ENCODE measurements at regions not wholly inside any gene's neighbourhood (a gene's known extent, or its start where the extent isn't known, plus 50 kb on each side); places are given as distances from the start of the nearest gene placed in this dataset.

DNA sequence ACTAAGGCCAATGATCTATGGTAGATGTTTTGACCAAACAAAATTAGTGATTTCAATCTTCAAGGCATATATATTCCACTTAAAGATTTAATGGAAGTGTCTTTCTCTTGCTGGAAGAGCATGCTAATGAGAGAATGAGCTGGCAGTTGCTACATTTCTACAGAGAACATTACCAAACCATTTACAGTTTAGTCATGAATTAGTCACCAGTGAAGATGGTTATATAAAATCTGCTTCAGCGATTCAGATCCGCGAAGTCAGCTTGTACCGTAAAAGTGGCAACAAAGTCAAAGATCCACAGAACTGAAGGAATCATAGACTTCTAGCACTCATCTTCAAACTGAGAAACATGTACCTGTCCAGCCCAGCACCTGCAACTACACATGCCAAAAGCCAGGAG, 156.3 kb downstream of the SLITRK5 start:
- Histone ChIP-seq H3K36me3 (no peaks in the 10 kb centered on the region), H3K4me1 (no peaks in the 10 kb centered on the region), H3K27ac (no peak overlapping the region), H3K4me3 (no peak overlapping the region), H3K27me3 (no peaks in the 10 kb centered on the region), H3K9me3 (no peaks in the 10 kb centered on the region)
- TF ChIP-seq, protein P1, sequence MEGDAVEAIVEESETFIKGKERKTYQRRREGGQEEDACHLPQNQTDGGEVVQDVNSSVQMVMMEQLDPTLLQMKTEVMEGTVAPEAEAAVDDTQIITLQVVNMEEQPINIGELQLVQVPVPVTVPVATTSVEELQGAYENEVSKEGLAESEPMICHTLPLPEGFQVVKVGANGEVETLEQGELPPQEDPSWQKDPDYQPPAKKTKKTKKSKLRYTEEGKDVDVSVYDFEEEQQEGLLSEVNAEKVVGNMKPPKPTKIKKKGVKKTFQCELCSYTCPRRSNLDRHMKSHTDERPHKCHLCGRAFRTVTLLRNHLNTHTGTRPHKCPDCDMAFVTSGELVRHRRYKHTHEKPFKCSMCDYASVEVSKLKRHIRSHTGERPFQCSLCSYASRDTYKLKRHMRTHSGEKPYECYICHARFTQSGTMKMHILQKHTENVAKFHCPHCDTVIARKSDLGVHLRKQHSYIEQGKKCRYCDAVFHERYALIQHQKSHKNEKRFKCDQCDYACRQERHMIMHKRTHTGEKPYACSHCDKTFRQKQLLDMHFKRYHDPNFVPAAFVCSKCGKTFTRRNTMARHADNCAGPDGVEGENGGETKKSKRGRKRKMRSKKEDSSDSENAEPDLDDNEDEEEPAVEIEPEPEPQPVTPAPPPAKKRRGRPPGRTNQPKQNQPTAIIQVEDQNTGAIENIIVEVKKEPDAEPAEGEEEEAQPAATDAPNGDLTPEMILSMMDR (IDR thresholded peaks at IDR 0.05): no peak
- FAIRE-seq (no peak), DNase-seq (no peak), ATAC-seq (no peak)
- intact Hi-C loops (cut with DNase I): no loop called here
- WGBS, 2 donors: 85 to 94% methylated on average over 4 of the region's 4 CpGs

DNA sequence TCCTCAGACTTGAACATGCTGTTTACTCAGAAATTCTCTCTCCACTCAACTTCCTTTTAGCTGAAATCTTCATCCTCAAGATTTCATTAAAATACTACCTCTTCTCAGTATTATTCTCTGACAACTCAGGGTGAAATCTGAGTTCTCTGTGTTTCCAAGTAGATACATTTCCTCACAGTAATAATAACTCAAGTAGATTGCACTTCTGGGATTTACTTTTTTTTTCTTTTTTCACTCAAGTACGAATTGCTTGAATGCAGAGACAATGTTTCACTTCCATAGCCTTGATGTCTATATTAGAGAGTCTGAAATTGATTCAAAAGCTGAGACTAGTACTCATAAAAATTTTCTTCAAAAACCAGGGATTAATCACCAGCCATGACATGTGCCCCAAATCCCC, 166.4 kb downstream of the SLITRK5 start:
- Histone ChIP-seq H3K9me3 (no peaks in the 10 kb centered on the region), H3K27ac (no peak overlapping the region), H3K4me1 (no peaks in the 10 kb centered on the region), H3K27me3 (no peaks in the 10 kb centered on the region), H3K4me3 (no peak overlapping the region), H3K36me3 (no peaks in the 10 kb centered on the region)
- no peak for ATAC-seq
- no peak for FAIRE-seq
- TF ChIP-seq, protein P1 (IDR thresholded peaks at IDR 0.05): no peak
- DNase-seq: no peak
- intact Hi-C loops (cut with DNase I): no loop called here
- WGBS, 2 donors: 23 to 41% methylated on average over 1 of the region's 1 CpG

DNA sequence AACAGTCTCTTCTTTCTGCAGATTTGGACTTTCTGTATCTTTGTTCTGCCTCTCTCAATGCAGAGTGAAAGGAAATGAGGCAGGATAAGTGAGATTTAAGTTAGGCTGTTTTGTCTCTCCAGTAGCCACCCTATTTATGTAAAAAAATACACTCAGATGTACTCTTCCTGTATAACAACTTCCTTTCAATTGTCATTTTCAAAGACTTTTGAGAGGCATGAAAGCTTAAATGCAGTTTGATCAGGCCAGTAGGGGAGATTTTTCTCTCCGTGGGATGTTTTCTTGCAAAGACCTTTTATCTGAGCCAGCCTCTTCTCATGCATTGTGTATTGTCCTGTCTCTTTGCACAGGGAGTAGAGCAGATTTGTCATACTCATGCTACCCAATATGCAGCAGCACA, 166.8 kb downstream of the SLITRK5 start:
- 29 to 37% methylated on average over 1 of the region's 1 CpG for WGBS, 2 donors

DNA sequence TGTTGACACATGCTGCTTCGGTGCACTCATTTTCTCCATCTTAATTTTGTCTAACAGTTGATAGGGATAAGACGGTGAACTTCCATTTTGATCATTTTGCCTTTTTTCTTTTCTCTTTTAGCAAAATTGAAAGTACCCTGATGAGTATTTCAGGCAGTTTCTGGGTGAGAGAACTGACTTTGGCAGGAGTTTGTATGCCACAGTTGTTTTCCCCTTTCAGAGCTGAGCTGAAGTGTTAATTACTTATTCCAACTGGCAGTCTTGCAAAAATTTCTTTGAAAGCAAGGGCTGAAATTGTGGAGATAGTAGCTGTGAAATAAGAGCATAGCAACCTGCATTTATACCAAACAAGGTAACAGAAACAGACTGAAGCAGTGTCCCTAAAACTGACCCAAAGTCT, 180.2 kb downstream of the SLITRK5 start:
- TF ChIP-seq, protein P1 (IDR thresholded peaks at IDR 0.05): no peak
- ATAC-seq (no peak), FAIRE-seq (no peak), DNase-seq (no peak)
- Histone ChIP-seq H3K27me3 (no peaks in the 10 kb centered on the region), H3K4me3 (no peak overlapping the region), H3K9me3 (no peaks in the 10 kb centered on the region), H3K36me3 (no peaks in the 10 kb centered on the region), H3K4me1 (no peaks in the 10 kb centered on the region), H3K27ac (no peak overlapping the region)
- intact Hi-C loops (cut with DNase I): no loop called here
- WGBS, 2 donors: 80 to 94% methylated on average over 2 of the region's 2 CpGs

More for the DNA sequence above, 166.8 kb downstream of the SLITRK5 start:
- TF ChIP-seq, protein P1 (IDR thresholded peaks at IDR 0.05): no peak
- Histone ChIP-seq H3K9me3 (no peaks in the 10 kb centered on the region), H3K27me3 (no peaks in the 10 kb centered on the region), H3K4me1 (no peaks in the 10 kb centered on the region), H3K4me3 (no peak overlapping the region), H3K36me3 (no peaks in the 10 kb centered on the region), H3K27ac (no peak overlapping the region)
- no peak for FAIRE-seq
- intact Hi-C loops (cut with DNase I): no loop called here
- DNase-seq: no peak
- ATAC-seq: no peak

DNA sequence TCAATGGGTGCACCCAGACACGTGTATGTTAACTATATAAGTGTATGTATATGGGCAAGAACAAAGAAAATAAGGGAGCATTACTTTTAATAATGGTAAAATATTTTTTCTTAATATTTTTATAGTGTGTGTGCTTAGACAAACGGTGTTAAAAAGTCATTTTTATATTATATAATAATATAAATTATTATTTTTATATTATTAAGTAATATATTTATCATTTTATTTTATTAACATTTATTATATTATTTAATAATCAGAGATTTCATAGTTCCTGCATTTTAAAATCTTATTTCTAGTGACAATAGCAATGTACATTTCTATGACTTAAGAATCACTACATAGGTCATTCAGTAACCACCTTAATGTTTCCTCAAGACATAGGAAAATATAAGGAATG, 184.4 kb downstream of the SLITRK5 start:
- TF ChIP-seq, protein P1 (IDR thresholded peaks at IDR 0.05): no peak
- intact Hi-C loops (cut with DNase I): no loop called here
- H3K36me3 ChIP-seq: no peaks in the 10 kb centered on the region
- ATAC-seq (no peak), FAIRE-seq (no peak), DNase-seq (no peak)
- 38 to 58% methylated on average over 2 of the region's 2 CpGs for WGBS, 2 donors
- H3K9me3 ChIP-seq: no peaks in the 10 kb centered on the region
- H3K4me1 ChIP-seq: no peaks in the 10 kb centered on the region
- H3K27ac ChIP-seq: no peak overlapping the region
- no peak overlapping the region for H3K4me3 ChIP-seq
- no peaks in the 10 kb centered on the region for H3K27me3 ChIP-seq
